AG20443 (cell line): ENCODE measurements at regions not wholly inside any gene's neighbourhood (a gene's known extent, or its start where the extent isn't known, plus 50 kb on each side); places are given as distances from the start of the nearest gene placed in this dataset.
"Not testable (repeated sequence)": the region's sequence is repeated elsewhere in the genome, so short reads cannot be mapped to it uniquely, and the experiment has no call there.

ENCODE experiments used
- DNase-seq: peaks from one replicate; pipeline ENCODE4 v3.0.0; 2012; ENCODE audit warnings: low spot score, mixed read lengths

DNA sequence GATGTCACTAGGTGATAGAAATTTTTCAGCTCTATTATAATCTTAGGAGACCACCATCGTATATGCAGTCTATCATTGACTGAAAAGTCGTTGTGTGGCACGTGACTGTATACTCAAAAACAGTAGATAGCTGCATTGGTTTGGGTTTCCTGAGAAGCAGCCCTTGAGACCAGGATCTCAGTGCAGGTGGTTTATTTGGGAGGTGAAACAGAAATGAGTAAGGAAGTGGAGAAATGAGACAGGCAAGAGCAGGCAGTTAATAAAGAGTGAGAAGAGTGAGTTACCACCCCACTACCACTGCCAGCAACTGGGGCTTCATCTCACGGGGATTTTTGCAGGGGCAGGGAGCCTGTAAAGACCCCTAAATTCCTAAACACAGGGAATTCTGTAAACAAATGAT lies 221.0 kb downstream of the SHQ1 start:
- no peak for DNase-seq

DNA sequence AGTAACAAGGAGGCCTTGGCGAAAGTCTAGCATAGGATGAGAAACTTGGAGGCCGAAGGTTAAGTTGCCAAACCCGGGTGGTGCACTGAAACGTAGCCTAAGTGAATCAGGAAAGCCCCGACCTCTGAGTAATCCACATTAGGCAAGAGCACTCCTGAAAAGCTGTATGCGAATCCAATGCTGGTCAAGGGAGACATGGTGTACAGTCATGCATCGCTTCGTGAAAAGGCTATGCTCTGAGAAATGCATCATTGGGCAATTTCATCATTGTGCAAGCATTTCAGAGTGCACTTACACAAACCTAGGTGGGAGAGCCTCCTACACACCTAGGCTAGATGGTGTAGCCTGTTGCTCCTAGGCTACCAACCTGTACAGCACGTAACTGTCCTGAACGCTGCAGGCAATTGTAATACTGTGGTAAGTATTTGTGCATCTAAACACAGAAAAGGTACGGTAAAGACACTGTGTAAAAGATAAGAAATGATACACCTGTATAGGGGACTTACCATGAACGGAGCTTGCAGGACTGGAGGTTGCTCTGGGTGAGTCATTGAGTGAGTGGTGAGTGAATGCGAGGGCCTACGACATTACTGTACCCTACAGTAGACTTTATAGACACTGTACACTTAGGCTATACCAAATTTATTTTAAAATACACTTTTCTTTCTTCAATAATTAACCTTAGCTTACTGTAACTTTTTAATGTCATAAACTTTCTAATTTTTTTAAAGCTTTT lies 222.5 kb downstream of the SHQ1 start:
- no peak for DNase-seq

DNA sequence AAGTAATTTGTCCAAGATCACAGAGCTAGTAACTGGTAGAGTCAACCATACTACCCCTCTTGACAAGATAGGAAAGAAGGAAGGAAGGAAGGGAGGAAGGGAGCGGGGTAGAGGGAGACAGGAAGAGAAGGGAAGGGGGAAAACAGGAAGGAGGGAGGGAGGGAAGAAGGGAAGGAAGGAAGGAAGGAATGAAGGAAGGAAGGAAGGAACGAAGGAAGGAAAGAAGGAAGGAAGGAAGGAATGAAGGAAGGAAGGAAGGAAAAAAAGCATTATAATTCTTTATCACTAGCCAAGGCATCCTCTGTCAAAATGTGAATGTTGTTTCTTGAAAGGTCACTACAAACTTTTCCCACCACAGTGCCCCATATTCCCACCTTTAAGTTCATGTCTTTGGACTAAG lies 223.6 kb downstream of the SHQ1 start:
- DNase-seq = no peak

DNA sequence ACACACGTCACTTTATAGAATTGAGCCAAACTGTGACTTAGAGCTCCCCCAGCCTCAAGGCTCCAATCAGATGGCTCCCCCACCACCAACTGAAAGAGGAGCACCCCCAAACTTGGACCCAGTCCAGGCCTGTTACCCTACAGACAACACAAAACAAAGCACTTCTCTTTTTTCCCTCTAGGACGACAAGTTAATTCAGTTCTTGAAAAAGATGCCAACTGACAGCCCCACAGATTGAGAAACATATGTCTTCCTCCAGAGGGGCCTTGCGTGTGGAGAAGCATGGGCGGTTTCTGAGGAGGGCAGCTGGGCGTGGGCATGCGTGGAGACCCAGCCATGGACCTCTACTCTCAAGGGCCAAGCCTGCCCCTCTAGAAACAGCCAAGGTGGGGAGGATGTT lies 229.5 kb downstream of the SHQ1 start:
- no peak for DNase-seq

- DNase-seq = no peak
Observed at GRCh38 chr3:72617424-72618024, 230.7 kb downstream of the SHQ1 start.

DNA sequence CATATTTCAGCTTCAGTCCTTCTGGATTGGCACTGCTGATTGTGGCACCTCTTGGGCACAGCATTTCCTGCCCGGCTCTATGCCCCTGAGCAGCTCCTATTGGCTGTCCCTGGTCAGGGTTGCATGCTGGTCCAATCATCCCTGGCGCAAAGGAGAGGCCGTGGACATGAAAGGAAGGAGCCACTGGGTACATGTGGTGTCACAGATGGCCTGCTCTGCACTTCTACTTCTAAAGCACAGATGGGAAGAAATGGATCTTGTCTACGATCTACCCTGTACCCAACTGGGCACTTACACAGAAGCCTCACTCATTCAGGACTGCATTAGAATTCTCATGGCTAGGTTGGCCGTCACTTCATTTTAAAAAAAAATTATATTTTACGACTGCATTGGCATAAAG lies 232.5 kb downstream of the SHQ1 start:
- no peak for DNase-seq

DNA sequence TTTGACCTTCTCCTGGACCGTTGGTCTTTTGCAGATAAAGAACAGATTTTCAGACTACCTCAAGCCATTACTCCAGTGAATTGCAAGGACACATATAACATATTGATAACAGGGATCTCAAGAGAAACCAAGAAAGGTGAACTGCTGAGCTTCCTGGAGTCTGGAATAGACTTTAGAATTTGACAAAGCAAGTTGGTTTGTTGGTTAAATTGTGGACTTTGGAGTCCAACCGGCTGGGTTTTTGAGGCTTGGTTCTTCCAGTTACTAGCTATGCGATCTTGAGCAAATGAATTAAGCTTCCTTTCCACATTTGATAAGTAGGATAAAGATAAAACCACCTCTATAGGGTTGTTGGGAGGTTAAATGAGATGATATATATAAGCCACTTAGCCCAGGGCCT lies 233.1 kb downstream of the SHQ1 start:
- no peak for DNase-seq

GRCh38 chr3:72614394-72615074 lies 233.7 kb downstream of the SHQ1 start:
- no peak for DNase-seq

DNA sequence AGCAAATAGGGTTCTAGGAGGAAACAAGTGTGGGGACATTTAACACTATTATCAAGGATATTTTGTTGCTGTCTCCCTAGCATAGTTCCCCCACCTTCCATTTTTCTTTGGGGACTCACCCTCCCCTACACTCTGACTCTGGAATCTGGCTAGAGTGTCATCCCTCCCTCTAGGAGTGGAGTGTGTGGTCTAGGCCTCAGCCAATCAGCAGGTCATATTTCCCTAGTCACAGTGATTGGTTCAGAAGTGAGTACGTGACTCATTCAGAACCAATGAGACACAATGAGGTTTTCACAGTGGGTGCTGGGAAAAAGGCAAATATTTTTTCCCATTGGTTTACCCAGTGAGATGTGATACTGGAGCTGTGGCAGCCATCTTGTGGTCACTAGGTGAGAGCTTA lies 234.4 kb downstream of the SHQ1 start:
- DNase-seq = no peak

DNA sequence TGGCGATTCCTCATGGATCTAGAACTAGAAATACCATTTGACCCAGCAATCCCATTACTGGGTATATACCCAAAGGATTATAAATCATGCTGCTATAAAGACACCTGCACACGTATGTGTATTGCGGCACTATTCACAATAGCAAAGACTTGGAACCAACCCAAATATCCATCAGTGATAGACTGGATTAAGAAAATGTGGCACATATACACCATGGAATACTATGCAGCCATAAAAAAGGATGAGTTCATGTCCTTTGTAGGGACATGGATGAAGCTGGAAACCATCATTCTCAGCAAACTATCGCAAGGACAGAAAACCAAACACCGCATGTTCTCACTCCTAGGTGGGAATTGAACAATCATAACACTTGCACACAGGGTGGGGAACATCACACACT lies 239.1 kb downstream of the SHQ1 start:
- DNase-seq = not testable (repeated sequence)

DNA sequence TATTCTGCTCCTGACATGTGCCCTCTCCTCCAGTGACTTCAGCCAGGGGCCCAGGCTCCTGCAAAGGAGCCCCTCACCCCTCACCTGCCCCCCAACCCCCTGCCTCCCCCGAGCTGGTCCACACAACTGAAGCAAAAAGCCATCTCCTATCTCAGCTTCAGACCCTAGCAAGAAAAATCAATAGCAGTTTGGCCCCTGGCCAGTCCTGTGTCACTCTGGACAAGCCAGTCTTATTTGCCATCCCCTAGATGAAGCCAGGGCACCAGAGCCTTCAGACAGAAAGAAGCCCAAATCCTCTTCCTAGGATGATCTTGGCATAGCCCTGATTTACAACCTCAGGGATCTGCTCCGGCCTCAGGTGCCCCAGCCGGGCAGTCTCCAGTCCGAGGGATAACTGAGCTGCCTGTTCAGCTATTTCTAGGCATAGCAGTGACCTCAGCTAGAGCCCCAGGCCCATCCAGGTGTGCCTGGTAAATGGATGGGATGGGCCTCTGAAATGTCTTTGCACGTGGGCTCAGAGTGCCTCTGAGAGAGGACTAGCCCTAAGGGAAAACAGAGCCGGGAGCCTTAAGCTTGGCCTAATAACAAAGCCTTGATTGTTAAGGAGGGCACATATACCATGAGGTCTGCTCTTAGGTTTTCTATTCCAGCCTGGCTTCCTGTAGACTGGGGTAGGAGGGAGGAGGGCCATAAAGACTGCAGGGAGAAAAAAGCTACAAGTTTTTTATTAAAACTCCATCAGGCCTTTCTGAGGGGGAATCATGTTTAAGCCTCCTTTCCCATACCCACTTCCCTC lies 242.0 kb downstream of the SHQ1 start:
- no peak for DNase-seq

DNA sequence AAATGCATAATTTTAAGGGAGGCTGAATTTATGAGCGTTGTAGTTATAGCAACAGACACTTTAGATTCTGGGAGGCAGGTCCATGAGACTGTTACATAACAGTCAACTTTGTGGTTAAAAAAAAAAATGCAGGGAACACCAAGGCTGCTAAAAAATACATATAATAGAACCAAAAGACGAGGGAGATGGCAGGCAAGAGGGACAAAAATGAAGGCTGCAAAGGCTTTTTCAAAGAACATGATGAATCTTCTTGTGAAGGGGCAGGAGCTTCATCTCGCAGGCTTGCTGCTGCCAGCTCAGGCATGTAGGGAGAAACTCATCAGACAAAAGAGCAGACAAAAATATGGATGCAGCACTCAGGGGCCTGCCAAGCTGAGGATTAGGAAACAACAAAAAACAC lies 243.9 kb downstream of the SHQ1 start:
- peak; percentile 38 for DNase-seq

DNA sequence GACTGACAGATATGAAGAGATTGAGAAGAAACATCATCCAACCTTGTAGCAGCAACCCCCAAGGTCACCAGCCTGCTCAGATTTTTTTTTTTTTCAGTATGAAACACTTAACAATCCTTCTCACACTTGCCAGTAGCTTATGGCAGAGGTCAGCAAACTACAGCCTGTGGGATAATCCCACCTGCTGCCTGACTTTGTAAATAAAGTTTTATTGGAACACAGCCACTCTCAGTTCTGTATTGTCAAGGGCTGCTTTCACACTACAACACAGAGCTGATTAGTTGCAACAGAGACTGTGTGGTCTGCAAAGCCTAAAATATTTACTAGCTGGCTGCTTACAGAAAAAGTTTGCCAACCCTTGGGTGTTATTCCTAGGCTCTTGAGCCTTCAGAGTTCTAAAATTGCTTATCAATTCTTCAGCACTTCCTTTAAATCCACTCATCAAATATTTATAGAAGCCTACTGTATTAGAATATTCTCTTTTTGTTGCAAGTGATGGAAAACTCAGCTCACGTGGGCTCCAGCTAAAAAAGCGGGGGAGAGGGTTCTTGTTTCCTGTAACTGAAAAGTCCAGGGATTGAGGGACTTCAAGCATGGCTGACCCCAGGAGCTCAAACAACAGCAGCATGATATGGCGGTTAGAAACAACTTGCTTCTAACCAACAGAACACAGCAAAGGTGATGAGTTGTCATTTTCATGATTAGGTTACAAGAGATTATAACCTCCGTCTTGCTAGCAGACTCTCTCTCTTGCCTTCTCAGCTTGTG lies 246.1 kb downstream of the SHQ1 start:
- DNase-seq = no peak

DNA sequence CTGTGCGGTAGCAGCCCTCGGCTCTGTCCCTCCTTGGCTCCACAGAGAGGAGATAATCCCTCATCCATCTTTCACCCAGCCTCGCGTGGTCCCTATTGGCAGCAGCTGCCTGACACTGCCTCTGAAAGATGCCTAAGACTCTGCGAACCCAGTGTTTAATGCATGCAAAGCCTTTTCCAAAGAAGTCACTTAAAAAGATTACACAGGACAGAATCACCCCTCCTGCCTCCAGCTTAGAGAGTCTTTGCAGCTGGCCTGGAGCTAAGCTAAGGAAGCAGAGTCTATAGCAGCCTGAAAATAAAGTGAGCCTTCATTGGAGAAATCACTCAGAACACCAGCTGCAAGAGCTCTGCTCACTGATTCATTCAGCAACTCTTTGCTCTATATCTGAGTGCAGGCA lies 247.2 kb downstream of the SHQ1 start:
- no peak for DNase-seq

DNA sequence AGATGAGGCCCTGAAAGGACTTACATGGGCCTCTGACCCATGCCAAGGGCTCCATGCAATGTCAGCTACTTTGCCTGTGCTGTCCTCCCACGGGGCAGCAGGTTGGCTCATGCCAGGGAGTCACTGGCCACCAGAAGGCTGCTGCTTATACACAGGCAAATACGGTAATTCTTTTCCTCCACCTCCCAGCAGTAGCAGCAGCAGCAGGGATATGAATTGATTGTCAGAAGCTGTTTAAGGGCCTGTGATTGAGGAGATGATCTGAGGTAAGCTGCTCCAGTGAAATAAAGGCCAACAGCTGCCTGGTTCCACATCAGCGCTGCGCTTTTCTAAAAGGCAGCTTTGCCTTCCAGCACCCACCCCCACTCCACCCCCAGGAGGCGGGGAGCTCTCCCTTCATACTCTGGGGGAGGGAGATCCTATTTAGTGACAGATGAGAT lies 250.5 kb downstream of the SHQ1 start:
- peak; percentile 38 for DNase-seq

DNA sequence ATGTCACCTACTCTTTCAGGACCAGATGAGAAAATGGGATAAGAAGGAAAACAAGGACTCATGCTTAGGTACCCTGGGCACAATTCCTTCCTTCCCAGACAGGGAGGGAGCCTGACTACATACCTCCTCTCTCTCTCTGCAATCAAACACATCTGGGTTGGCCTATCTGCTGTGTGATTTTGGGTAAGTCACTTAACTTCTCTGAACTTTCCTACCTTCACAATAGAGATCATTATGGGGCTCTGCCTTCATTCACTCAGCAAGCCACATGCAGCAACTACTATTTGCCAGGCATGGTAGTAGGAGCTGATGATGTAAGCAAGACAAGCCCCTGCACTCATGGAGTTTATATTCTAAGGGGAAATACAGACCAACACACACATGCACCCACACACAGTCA lies 251.2 kb downstream of the SHQ1 start:
- no peak for DNase-seq

- DNase-seq = no peak
Observed at GRCh38 chr3:72595927-72596610, 252.2 kb downstream of the SHQ1 start.

DNA sequence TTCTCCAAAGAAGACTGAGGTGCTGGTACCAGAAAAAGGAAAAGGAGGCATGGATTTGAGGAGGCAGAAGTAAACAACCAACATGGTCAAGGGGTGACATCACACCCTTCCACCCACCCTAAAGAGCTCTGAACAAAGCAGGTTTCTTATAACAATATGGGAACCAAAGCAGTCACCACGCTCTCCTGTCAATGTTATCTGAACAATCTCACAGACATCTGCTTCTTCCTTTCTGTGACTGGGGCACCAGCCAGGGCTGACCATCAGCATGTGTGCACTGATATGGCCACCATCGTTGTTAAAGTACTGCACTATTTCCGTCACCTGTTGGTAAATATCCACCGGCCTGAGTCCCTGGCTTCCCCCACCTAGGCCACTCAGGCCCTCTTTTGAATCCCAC lies 252.9 kb downstream of the SHQ1 start:
- DNase-seq = no peak

GRCh38 chr3:72594615-72595215 lies 253.5 kb downstream of the SHQ1 start:
- DNase-seq = no peak

DNA sequence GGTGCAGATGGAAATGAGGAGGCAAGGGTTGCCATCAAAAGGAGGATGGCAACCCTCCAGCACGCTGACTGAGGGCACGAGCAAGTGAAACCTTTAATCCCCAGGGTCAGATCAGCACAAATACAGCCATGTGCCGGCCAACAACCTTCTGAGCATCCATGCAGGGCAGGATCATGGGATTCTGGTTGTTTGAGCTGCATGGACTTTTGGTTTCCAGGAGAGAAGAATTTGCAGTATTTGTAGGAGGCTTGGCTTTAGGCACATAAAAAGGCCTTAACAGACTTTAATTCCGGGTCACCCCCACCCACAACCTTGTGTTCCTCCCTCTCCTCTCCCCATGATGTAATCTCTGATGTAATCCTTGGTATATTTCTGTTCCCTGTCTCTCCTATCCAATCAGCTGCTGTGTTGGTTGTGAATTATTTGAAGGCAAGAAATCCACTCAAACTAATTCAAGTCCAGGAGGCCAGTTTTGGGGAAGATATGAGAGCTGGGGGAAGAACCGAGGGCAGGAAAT lies 254.3 kb downstream of the SHQ1 start:
- DNase-seq = peak; percentile 27
